ENCODE measurements at regions not wholly inside any gene's neighbourhood (a gene's known extent, or its start where the extent isn't known, plus 50 kb on each side); places are given as distances from the start of the nearest gene placed in this dataset.

- H3K4ac ChIP-seq (ENCODE audit: low read depth, low read length) = no peak overlapping the region
- H2BK120ac ChIP-seq (ENCODE audit: insufficient read depth, low read length, poor library complexity) = peak overlapping the region; percentile 10
- H3K18ac ChIP-seq (ENCODE audit: low read length) = no peak overlapping the region
- peaks cover 25% of the 10 kb centered on the region for H3K79me1 ChIP-seq (ENCODE audit: low read length)
- no peak overlapping the region for H3K4me3 ChIP-seq (ENCODE audit: low read depth, low read length)
- H2AFZ ChIP-seq (ENCODE audit: insufficient read depth, low read length, poor library complexity) = no peak overlapping the region
- peak overlapping the region; percentile 58 for H2BK12ac ChIP-seq (ENCODE audit: low read length)
- DNase-seq = no peak
- H3K4me2 ChIP-seq (ENCODE audit: low read length) = no peak overlapping the region
- H4K8ac ChIP-seq (ENCODE audit: low read depth, low read length) = peak overlapping the region; percentile 15
- H3K4me1 ChIP-seq (ENCODE audit: control insufficient read depth in 1 of 2, insufficient read depth in 2 of 2, low read length in 2 of 2) = peaks cover 19 to 20% of the 10 kb centered on the region in 2 experiments
- peak overlapping the region; percentile 11 for H2BK5ac ChIP-seq (ENCODE audit: low read depth, low read length, poor library complexity)
- WGBS (ENCODE audit: extremely low coverage, insufficient coverage, insufficient read length) = no CpG with 5 or more reads among the region's 3 CpGs
- H3K9ac ChIP-seq (ENCODE audit: low read length) = no peak overlapping the region
- H3K9me3 ChIP-seq (ENCODE audit: insufficient read depth, low read depth, low read length) = no peaks in the 10 kb centered on the region
- H3K23ac ChIP-seq (ENCODE audit: low read length) = no peak overlapping the region
- peak overlapping the region; percentile 48 for H3K14ac ChIP-seq (ENCODE audit: low read length)
- H3K27me3 ChIP-seq (ENCODE audit: insufficient read depth, low read length) = no peaks in the 10 kb centered on the region
- H3K27ac ChIP-seq (ENCODE audit: low read depth, low read length) = no peak overlapping the region
- peak overlapping the region; percentile 66 for H4K91ac ChIP-seq (ENCODE audit: low read depth, low read length)
- no peak overlapping the region for H2AK5ac ChIP-seq (ENCODE audit: low read length)
- H4K12ac ChIP-seq (ENCODE audit: low read depth, low read length) = no peak overlapping the region
- peaks cover 2% of the 10 kb centered on the region for H3K79me2 ChIP-seq (ENCODE audit: control insufficient read depth, insufficient read depth, low read length, poor library complexity)
- no peaks in the 10 kb centered on the region for H3K36me3 ChIP-seq (ENCODE audit: control insufficient read depth in 1 of 2, insufficient read depth in 2 of 2, low read length in 2 of 2)
Measured at GRCh38 chr12:115457798-115458197, 773.8 kb upstream of the TBX3 start.

- Histone ChIP-seq H3K4ac (ENCODE audit: low read depth, low read length) (peak overlapping the region; percentile 78), H2BK120ac (ENCODE audit: insufficient read depth, low read length, poor library complexity) (peak overlapping the region; percentile 94), H3K9me3 (ENCODE audit: insufficient read depth, low read depth, low read length) (no peaks in the 10 kb centered on the region), H3K18ac (ENCODE audit: low read length) (peak overlapping the region; percentile 19), H3K23ac (ENCODE audit: low read length) (no peak overlapping the region), H3K79me1 (ENCODE audit: low read length) (peaks cover 32% of the 10 kb centered on the region), H3K36me3 (ENCODE audit: control insufficient read depth in 1 of 2, insufficient read depth in 2 of 2, low read length in 2 of 2) (no peaks in the 10 kb centered on the region), H3K27me3 (ENCODE audit: insufficient read depth, low read length) (no peaks in the 10 kb centered on the region), H4K91ac (ENCODE audit: low read depth, low read length) (peak overlapping the region; percentile 87), H3K27ac (ENCODE audit: low read depth, low read length) (peak overlapping the region; percentile 90), H4K12ac (ENCODE audit: low read depth, low read length) (no peak overlapping the region), H4K8ac (ENCODE audit: low read depth, low read length) (no peak overlapping the region), H3K4me2 (ENCODE audit: low read length) (no peak overlapping the region), H3K9ac (ENCODE audit: low read length) (no peak overlapping the region), H2AFZ (ENCODE audit: insufficient read depth, low read length, poor library complexity) (no peak overlapping the region), H2BK12ac (ENCODE audit: low read length) (peak overlapping the region; percentile 58), H3K14ac (ENCODE audit: low read length) (peak overlapping the region; percentile 85), H3K4me3 (ENCODE audit: low read depth, low read length) (no peak overlapping the region), H3K4me1 (ENCODE audit: control insufficient read depth in 1 of 2, insufficient read depth in 2 of 2, low read length in 2 of 2) (peaks cover 26 to 27% of the 10 kb centered on the region in 2 experiments), H2BK5ac (ENCODE audit: low read depth, low read length, poor library complexity) (peak overlapping the region; percentile 86), H3K79me2 (ENCODE audit: control insufficient read depth, insufficient read depth, low read length, poor library complexity) (peaks cover 2% of the 10 kb centered on the region), H2AK5ac (ENCODE audit: low read length) (no peak overlapping the region)
- DNase-seq = peak in 1 of 2 donors; percentile 10
- WGBS (ENCODE audit: extremely low coverage, insufficient coverage, insufficient read length) = no CpG with 5 or more reads among the region's 8 CpGs
Measured at GRCh38 chr12:115456946-115457689, 773.1 kb upstream of the TBX3 start.

- Histone ChIP-seq H4K91ac (ENCODE audit: low read depth, low read length) (no peak overlapping the region), H3K9me3 (ENCODE audit: insufficient read depth, low read depth, low read length) (no peaks in the 10 kb centered on the region), H3K18ac (ENCODE audit: low read length) (no peak overlapping the region), H3K79me1 (ENCODE audit: low read length) (peaks cover 46% of the 10 kb centered on the region), H3K4me2 (ENCODE audit: low read length) (no peak overlapping the region), H3K4me1 (ENCODE audit: control insufficient read depth in 1 of 2, insufficient read depth in 2 of 2, low read length in 2 of 2) (peaks cover 38 to 40% of the 10 kb centered on the region in 2 experiments), H2BK12ac (ENCODE audit: low read length) (no peak overlapping the region), H3K36me3 (ENCODE audit: control insufficient read depth in 1 of 2, insufficient read depth in 2 of 2, low read length in 2 of 2) (no peaks in the 10 kb centered on the region), H2BK120ac (ENCODE audit: insufficient read depth, low read length, poor library complexity) (no peak overlapping the region), H2AFZ (ENCODE audit: insufficient read depth, low read length, poor library complexity) (no peak overlapping the region), H4K8ac (ENCODE audit: low read depth, low read length) (no peak overlapping the region), H3K23ac (ENCODE audit: low read length) (no peak overlapping the region), H3K27ac (ENCODE audit: low read depth, low read length) (peak overlapping the region; percentile 90), H4K12ac (ENCODE audit: low read depth, low read length) (no peak overlapping the region), H3K9ac (ENCODE audit: low read length) (no peak overlapping the region), H2BK5ac (ENCODE audit: low read depth, low read length, poor library complexity) (no peak overlapping the region), H3K4me3 (ENCODE audit: low read depth, low read length) (no peak overlapping the region), H3K14ac (ENCODE audit: low read length) (no peak overlapping the region), H3K79me2 (ENCODE audit: control insufficient read depth, insufficient read depth, low read length, poor library complexity) (peaks cover 2% of the 10 kb centered on the region), H3K4ac (ENCODE audit: low read depth, low read length) (no peak overlapping the region), H2AK5ac (ENCODE audit: low read length) (no peak overlapping the region), H3K27me3 (ENCODE audit: insufficient read depth, low read length) (no peaks in the 10 kb centered on the region)
- WGBS (ENCODE audit: extremely low coverage, insufficient coverage, insufficient read length) = no CpG with 5 or more reads among the region's 8 CpGs
- peak; percentile 77 to 78 for DNase-seq
Measured at GRCh38 chr12:115455268-115455681, 771.3 kb upstream of the TBX3 start.

- no peaks in the 10 kb centered on the region for H3K27me3 ChIP-seq (ENCODE audit: insufficient read depth, low read length)
- H4K8ac ChIP-seq (ENCODE audit: low read depth, low read length) = peak overlapping the region; percentile 12
- H4K91ac ChIP-seq (ENCODE audit: low read depth, low read length) = peak overlapping the region; percentile 99
- peak overlapping the region; percentile 93 for H2BK12ac ChIP-seq (ENCODE audit: low read length)
- H3K18ac ChIP-seq (ENCODE audit: low read length) = peak overlapping the region; percentile 65
- no peak overlapping the region for H4K12ac ChIP-seq (ENCODE audit: low read depth, low read length)
- H3K14ac ChIP-seq (ENCODE audit: low read length) = peak overlapping the region; percentile 10
- no peaks in the 10 kb centered on the region for H3K36me3 ChIP-seq (ENCODE audit: control insufficient read depth in 1 of 2, insufficient read depth in 2 of 2, low read length in 2 of 2)
- peak overlapping the region; percentile 65 for H3K27ac ChIP-seq (ENCODE audit: low read depth, low read length)
- H3K9ac ChIP-seq (ENCODE audit: low read length) = no peak overlapping the region
- no peak overlapping the region for H2AFZ ChIP-seq (ENCODE audit: insufficient read depth, low read length, poor library complexity)
- WGBS (ENCODE audit: extremely low coverage, insufficient coverage, insufficient read length) = no CpG with 5 or more reads among the region's 10 CpGs
- peak overlapping the region; percentile 90 for H2BK5ac ChIP-seq (ENCODE audit: low read depth, low read length, poor library complexity)
- H2BK120ac ChIP-seq (ENCODE audit: insufficient read depth, low read length, poor library complexity) = peak overlapping the region; percentile 95
- no peaks in the 10 kb centered on the region for H3K9me3 ChIP-seq (ENCODE audit: insufficient read depth, low read depth, low read length)
- H3K4ac ChIP-seq (ENCODE audit: low read depth, low read length) = peak overlapping the region; percentile 29
- peak overlapping the region; percentile 49 for H3K4me2 ChIP-seq (ENCODE audit: low read length)
- peaks cover 40 to 44% of the 10 kb centered on the region in 2 experiments for H3K4me1 ChIP-seq (ENCODE audit: control insufficient read depth in 1 of 2, insufficient read depth in 2 of 2, low read length in 2 of 2)
- DNase-seq = no peak
- peaks cover 2% of the 10 kb centered on the region for H3K79me2 ChIP-seq (ENCODE audit: control insufficient read depth, insufficient read depth, low read length, poor library complexity)
- H3K23ac ChIP-seq (ENCODE audit: low read length) = no peak overlapping the region
- H2AK5ac ChIP-seq (ENCODE audit: low read length) = no peak overlapping the region
- peaks cover 50% of the 10 kb centered on the region for H3K79me1 ChIP-seq (ENCODE audit: low read length)
- H3K4me3 ChIP-seq (ENCODE audit: low read depth, low read length) = no peak overlapping the region
Measured at GRCh38 chr12:115452751-115453281, 768.8 kb upstream of the TBX3 start.

Measured in trophoblast cell (in vitro differentiated cells and primary cell).